K562 (cell line): ENCODE measurements at regions not wholly inside any gene's neighbourhood (a gene's known extent, or its start where the extent isn't known, plus 50 kb on each side); places are given as distances from the start of the nearest gene placed in this dataset.

ENCODE experiments used
- ARID1B ChIP-seq: fragments of 450-650 bp; IDR thresholded peaks from 2 replicates; pipeline ENCODE4 v1.6.1; 2016; ENCODE audit warnings: antibody characterized with exemption, mild to moderate bottlenecking, inconsistent platforms
- BHLHE40 ChIP-seq: IDR thresholded peaks from 2 replicates; pipeline ENCODE4 v1.6.1; 2011; ENCODE audit warnings: low read length, improper control_type of control experiment
- HDAC6 ChIP-seq: IDR thresholded peaks from 2 replicates; pipeline ENCODE4 v1.6.1; 2012; ENCODE audit warnings: low read depth, mild to moderate bottlenecking, control low read depth, inconsistent platforms, low read length, moderate library complexity
- JUN ChIP-seq, 2 experiments: sonication (generic) in 1 of 2; formaldehyde crosslinking in 1 of 2; IDR thresholded peaks; 2 replicates each; pipeline versions ENCODE4 v1.6.1 to v1.8.0; 2012 to 2022; ENCODE audit warnings: borderline replicate concordance in 2 of 2, mild to moderate bottlenecking in 2 of 2, improper control_type of control experiment in 1 of 2, low read depth in 1 of 2, low read length in 1 of 2, missing genetic modification reagents in 1 of 2
- NFATC3 ChIP-seq: fragments of 450-650 bp; IDR thresholded peaks from 2 replicates; pipeline ENCODE4 v1.6.1; 2017; ENCODE audit warnings: mild to moderate bottlenecking
- OTX1 ChIP-seq: fragments of 450-650 bp; formaldehyde crosslinking; IDR thresholded peaks from 2 replicates; pipeline ENCODE4 v1.4.0; 2022; ENCODE audit warnings: mild to moderate bottlenecking
- SIN3A ChIP-seq, 2 experiments: fragments of 150-350 bp in 1 of 2; IDR thresholded peaks; 2 replicates each; pipeline ENCODE4 v1.6.1; 2011 to 2016; ENCODE audit warnings: borderline replicate concordance in 2 of 2, low read depth in 2 of 2, low read length in 2 of 2, mild to moderate bottlenecking in 2 of 2, moderate library complexity in 2 of 2; ENCODE audit not compliant: control insufficient read depth in 1 of 2
- SMARCA4 ChIP-seq: fragments of 450-650 bp; IDR thresholded peaks from 2 replicates; pipeline ENCODE4 v1.6.1; 2016
- TF ChIP-seq, protein P1 (sequence below): sonication (generic); formaldehyde crosslinking; IDR thresholded peaks from 2 replicates; pipeline ENCODE4 v1.8.1; 2023; ENCODE audit warnings: mild to moderate bottlenecking, missing genetic modification reagents
- TF ChIP-seq, protein P2 (sequence below): sonication (generic); formaldehyde crosslinking; IDR thresholded peaks from 2 replicates; pipeline ENCODE4 v1.8.0; 2022; ENCODE audit warnings: mild to moderate bottlenecking, missing genetic modification reagents
- TF ChIP-seq, protein P3 (sequence below): fragments of 450-650 bp; IDR thresholded peaks from 2 replicates; pipeline ENCODE4 v1.6.1; 2017; ENCODE audit warnings: mild to moderate bottlenecking, moderate library complexity
- TF ChIP-seq, protein P4 (sequence below): fragments of 450-650 bp; formaldehyde crosslinking; IDR thresholded peaks from 2 replicates; pipeline ENCODE4 v1.4.0; 2020; ENCODE audit warnings: mild to moderate bottlenecking, moderate library complexity
- TF ChIP-seq, protein P5 (sequence below), 3 experiments: IDR thresholded peaks in 2 of 3; conservative IDR thresholded peaks in 1 of 3; 2 replicates each; pipeline ENCODE4 v1.5.1; 2011 to 2012; ENCODE audit warnings: low read length in 3 of 3, mild to moderate bottlenecking in 3 of 3, control low read depth in 2 of 3, improper control_type of control experiment in 1 of 3, inconsistent platforms in 1 of 3, low read depth in 1 of 3, mixed read lengths in 1 of 3, moderate library complexity in 1 of 3; ENCODE audit not compliant: insufficient read depth in 2 of 3
- TF ChIP-seq, protein P6 (sequence below): sonication (generic); formaldehyde crosslinking; IDR thresholded peaks from 2 replicates; pipeline ENCODE4 v1.8.0; 2022; ENCODE audit warnings: missing genetic modification reagents, mild to moderate bottlenecking, moderate library complexity, borderline replicate concordance
- TF ChIP-seq, protein P7 (sequence below): fragments of 250-450 bp; sonication (Bioruptor Pico); IDR thresholded peaks from 2 replicates; pipeline ENCODE4 v1.8.0; 2021; ENCODE audit warnings: borderline replicate concordance, mild to moderate bottlenecking, moderate library complexity; ENCODE audit not compliant: poor library complexity, severe bottlenecking

DNA sequence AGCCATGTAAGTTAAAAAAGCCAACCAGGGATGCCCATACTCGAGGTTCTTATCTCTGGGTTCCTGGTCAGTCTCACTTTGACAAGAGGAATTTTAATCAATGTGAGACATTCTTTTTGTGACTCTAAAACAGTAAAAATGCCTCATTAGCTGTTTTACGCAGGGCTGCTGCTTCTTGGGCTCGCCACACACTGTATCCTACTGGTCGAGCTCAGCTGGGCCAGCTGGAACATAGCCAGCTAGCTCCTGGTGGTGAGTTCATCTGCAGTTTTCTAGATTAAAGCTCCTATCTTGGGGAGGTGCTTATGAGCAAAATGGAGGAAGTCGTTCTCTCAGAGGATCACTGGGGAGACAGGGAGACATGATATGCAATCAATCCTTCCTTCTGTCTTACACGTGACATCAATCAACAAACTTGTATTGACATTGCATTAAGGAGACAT lies 55.9 kb upstream of the LEF1 start (continued):
- TF ChIP-seq, protein P1, sequence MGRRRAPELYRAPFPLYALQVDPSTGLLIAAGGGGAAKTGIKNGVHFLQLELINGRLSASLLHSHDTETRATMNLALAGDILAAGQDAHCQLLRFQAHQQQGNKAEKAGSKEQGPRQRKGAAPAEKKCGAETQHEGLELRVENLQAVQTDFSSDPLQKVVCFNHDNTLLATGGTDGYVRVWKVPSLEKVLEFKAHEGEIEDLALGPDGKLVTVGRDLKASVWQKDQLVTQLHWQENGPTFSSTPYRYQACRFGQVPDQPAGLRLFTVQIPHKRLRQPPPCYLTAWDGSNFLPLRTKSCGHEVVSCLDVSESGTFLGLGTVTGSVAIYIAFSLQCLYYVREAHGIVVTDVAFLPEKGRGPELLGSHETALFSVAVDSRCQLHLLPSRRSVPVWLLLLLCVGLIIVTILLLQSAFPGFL (CRISPR knock-in tag) = no peak
- TF ChIP-seq, protein P2, sequence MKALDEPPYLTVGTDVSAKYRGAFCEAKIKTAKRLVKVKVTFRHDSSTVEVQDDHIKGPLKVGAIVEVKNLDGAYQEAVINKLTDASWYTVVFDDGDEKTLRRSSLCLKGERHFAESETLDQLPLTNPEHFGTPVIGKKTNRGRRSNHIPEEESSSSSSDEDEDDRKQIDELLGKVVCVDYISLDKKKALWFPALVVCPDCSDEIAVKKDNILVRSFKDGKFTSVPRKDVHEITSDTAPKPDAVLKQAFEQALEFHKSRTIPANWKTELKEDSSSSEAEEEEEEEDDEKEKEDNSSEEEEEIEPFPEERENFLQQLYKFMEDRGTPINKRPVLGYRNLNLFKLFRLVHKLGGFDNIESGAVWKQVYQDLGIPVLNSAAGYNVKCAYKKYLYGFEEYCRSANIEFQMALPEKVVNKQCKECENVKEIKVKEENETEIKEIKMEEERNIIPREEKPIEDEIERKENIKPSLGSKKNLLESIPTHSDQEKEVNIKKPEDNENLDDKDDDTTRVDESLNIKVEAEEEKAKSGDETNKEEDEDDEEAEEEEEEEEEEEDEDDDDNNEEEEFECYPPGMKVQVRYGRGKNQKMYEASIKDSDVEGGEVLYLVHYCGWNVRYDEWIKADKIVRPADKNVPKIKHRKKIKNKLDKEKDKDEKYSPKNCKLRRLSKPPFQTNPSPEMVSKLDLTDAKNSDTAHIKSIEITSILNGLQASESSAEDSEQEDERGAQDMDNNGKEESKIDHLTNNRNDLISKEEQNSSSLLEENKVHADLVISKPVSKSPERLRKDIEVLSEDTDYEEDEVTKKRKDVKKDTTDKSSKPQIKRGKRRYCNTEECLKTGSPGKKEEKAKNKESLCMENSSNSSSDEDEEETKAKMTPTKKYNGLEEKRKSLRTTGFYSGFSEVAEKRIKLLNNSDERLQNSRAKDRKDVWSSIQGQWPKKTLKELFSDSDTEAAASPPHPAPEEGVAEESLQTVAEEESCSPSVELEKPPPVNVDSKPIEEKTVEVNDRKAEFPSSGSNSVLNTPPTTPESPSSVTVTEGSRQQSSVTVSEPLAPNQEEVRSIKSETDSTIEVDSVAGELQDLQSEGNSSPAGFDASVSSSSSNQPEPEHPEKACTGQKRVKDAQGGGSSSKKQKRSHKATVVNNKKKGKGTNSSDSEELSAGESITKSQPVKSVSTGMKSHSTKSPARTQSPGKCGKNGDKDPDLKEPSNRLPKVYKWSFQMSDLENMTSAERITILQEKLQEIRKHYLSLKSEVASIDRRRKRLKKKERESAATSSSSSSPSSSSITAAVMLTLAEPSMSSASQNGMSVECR = no peak
- peak; percentile 60 for TF ChIP-seq BHLHE40
- TF ChIP-seq OTX1 (CRISPR knock-in tag) = no peak
- TF ChIP-seq, protein P3, sequence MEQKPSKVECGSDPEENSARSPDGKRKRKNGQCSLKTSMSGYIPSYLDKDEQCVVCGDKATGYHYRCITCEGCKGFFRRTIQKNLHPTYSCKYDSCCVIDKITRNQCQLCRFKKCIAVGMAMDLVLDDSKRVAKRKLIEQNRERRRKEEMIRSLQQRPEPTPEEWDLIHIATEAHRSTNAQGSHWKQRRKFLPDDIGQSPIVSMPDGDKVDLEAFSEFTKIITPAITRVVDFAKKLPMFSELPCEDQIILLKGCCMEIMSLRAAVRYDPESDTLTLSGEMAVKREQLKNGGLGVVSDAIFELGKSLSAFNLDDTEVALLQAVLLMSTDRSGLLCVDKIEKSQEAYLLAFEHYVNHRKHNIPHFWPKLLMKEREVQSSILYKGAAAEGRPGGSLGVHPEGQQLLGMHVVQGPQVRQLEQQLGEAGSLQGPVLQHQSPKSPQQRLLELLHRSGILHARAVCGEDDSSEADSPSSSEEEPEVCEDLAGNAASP = no peak
- peak; percentile 92 for TF ChIP-seq NFATC3
- TF ChIP-seq, protein P4, sequence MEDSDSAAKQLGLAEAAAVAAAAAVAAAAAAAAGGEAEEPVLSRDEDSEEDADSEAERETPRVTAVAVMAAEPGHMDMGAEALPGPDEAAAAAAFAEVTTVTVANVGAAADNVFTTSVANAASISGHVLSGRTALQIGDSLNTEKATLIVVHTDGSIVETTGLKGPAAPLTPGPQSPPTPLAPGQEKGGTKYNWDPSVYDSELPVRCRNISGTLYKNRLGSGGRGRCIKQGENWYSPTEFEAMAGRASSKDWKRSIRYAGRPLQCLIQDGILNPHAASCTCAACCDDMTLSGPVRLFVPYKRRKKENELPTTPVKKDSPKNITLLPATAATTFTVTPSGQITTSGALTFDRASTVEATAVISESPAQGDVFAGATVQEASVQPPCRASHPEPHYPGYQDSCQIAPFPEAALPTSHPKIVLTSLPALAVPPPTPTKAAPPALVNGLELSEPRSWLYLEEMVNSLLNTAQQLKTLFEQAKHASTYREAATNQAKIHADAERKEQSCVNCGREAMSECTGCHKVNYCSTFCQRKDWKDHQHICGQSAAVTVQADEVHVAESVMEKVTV (CRISPR knock-in tag) = no peak
- TF ChIP-seq, protein P5, sequence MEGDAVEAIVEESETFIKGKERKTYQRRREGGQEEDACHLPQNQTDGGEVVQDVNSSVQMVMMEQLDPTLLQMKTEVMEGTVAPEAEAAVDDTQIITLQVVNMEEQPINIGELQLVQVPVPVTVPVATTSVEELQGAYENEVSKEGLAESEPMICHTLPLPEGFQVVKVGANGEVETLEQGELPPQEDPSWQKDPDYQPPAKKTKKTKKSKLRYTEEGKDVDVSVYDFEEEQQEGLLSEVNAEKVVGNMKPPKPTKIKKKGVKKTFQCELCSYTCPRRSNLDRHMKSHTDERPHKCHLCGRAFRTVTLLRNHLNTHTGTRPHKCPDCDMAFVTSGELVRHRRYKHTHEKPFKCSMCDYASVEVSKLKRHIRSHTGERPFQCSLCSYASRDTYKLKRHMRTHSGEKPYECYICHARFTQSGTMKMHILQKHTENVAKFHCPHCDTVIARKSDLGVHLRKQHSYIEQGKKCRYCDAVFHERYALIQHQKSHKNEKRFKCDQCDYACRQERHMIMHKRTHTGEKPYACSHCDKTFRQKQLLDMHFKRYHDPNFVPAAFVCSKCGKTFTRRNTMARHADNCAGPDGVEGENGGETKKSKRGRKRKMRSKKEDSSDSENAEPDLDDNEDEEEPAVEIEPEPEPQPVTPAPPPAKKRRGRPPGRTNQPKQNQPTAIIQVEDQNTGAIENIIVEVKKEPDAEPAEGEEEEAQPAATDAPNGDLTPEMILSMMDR (IDR thresholded peaks at IDR 0.05 in 2 of 3, conservative IDR thresholded peaks at IDR 0.05 in 1 of 3; ENCODE audit: insufficient read depth in 2 of 3, low read depth in 1 of 3, low read length in 3 of 3) = peak; percentile 14 to 32 (median 26); a peak in 4 of 6 replicates
- TF ChIP-seq, protein P6, sequence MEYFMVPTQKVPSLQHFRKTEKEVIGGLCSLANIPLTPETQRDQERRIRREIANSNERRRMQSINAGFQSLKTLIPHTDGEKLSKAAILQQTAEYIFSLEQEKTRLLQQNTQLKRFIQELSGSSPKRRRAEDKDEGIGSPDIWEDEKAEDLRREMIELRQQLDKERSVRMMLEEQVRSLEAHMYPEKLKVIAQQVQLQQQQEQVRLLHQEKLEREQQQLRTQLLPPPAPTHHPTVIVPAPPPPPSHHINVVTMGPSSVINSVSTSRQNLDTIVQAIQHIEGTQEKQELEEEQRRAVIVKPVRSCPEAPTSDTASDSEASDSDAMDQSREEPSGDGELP (CRISPR knock-in tag) = peak; percentile 97
- TF ChIP-seq JUN (IDR thresholded peaks at IDR 0.05; ENCODE audit: borderline replicate concordance, low read depth, low read length) = no peak
- no peak for TF ChIP-seq JUN (CRISPR knock-in tag; IDR thresholded peaks at IDR 0.05; ENCODE audit: borderline replicate concordance)
- TF ChIP-seq SMARCA4 = peak; percentile 32; the same call in 1 of the 2 replicates
- peak; percentile 49; the same call in 1 of the 2 replicates for TF ChIP-seq ARID1B
- TF ChIP-seq HDAC6 = no peak
- no peak for TF ChIP-seq SIN3A (IDR thresholded peaks at IDR 0.05; ENCODE audit: borderline replicate concordance in 2 of 2, control insufficient read depth in 1 of 2, low read depth in 2 of 2, low read length in 2 of 2)
- TF ChIP-seq, protein P7, sequence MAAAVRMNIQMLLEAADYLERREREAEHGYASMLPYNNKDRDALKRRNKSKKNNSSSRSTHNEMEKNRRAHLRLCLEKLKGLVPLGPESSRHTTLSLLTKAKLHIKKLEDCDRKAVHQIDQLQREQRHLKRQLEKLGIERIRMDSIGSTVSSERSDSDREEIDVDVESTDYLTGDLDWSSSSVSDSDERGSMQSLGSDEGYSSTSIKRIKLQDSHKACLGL = no peak
